ENCODE measurements at regions not wholly inside any gene's neighbourhood (a gene's known extent, or its start where the extent isn't known, plus 50 kb on each side); places are given as distances from the start of the nearest gene placed in this dataset.

DNA sequence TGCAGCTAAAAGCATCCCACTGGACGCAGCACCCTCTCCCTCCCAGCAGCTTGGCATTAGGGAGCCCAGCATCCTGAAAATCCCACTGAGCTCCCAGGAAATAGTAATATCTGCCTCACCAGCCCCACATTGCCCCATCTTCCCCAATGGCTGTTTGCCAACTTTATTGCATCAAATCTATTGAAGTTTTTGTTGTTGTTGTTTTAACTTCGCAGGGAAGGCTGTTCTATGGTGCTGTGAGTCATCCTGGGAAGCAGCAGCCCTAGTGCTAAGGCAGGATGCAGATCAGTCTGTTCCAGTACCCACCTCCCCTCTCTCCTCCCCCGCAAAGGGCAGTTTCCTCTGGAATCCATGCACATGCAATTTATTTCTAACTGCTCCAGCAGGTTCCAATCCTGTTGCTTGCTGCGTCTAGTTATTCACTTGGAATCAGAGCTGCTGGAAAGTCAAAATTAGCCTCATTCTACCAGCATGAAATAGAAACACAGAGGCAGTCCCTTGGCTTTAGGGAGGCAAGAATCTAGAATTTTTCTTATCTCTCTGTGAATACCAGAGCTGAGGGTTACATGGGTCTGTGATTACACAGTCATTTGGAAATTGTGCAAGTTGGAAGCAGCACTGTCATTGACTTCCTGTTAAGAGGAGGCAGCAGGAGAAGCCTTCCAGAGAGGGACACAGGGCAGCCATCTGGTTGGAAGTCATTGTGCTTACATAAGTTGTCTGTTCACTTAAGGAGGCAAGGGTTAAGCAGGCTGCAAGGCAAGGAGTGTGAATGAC is 115.9 kb upstream of the CACUL1 start:
- no peaks in the 10 kb centered on the region for H3K79me1 ChIP-seq (ENCODE audit: low read depth, low read length)
- 63% methylated on average over 4 of the region's 4 CpGs; no CpG with 5 or more reads in 1 of the 2 experiments for WGBS, 2 experiments (ENCODE audit: extremely low coverage in 1 of 2, insufficient coverage in 1 of 2, insufficient read length in 1 of 2, insufficient replicate concordance in 2 of 2, low coverage in 1 of 2, low lambda C conversion rate in 2 of 2, missing lambda C conversion rate in 1 of 2)
- H3K27ac ChIP-seq (ENCODE audit: low read depth, low read length), result no peak overlapping the region
- H3K4me2 ChIP-seq (ENCODE audit: insufficient read depth in 1 of 2, low read depth in 2 of 2, low read length in 2 of 2), result no peak overlapping the region
- no peak overlapping the region for H2BK20ac ChIP-seq (ENCODE audit: low read length)
- no peaks in the 10 kb centered on the region for H3K36me3 ChIP-seq (ENCODE audit: control insufficient read depth in 2 of 4, insufficient read depth in 4 of 4, low read length in 3 of 4)
- no peak overlapping the region for H2BK15ac ChIP-seq (ENCODE audit: low read length)
- H4K20me1 ChIP-seq (replicated peaks in 1 of 2; ENCODE audit: control insufficient read depth in 1 of 2, insufficient read depth in 2 of 2, low read length in 2 of 2), result no peaks in the 10 kb centered on the region
- H3K9me3 ChIP-seq (ENCODE audit: insufficient read depth in 2 of 2, low read depth in 1 of 2, low read length in 1 of 2), result no peaks in the 10 kb centered on the region
- TF ChIP-seq SUZ12 (IDR thresholded peaks at IDR 0.05; ENCODE audit: low read length) (no peak), JUND (IDR thresholded peaks at IDR 0.05; ENCODE audit: low read length) (no peak), RXRA (IDR thresholded peaks at IDR 0.05; ENCODE audit: insufficient read depth, low read depth, low read length) (no peak), EZH2 (IDR thresholded peaks at IDR 0.05; ENCODE audit: low read depth, low read length, severe bottlenecking) (no peak), ASH2L (IDR thresholded peaks at IDR 0.05; ENCODE audit: low read length) (no peak)
- no peak overlapping the region for H2BK5ac ChIP-seq (ENCODE audit: low read depth, low read length)
- CTCF ChIA-PET (ENCODE audit: partially characterized antibody), result interaction anchor here (1.2 kb wide), 1 partner anchor 131 kb away, joined by 4 read pairs; no protein-coding TSS in a partner anchor
- no peak overlapping the region for H3K23ac ChIP-seq (ENCODE audit: insufficient read length)
- DNase-seq (ENCODE audit: low read depth in 1 of 2, low spot score in 2 of 2) (no peak), FAIRE-seq (no peak)
- H4K8ac ChIP-seq (ENCODE audit: extremely low read depth, insufficient read depth, low read length), result no peak overlapping the region
- H2BK120ac ChIP-seq (replicated peaks; ENCODE audit: low read depth, low read length), result no peak overlapping the region
- peak overlapping the region; percentile 57 for H2AFZ ChIP-seq (ENCODE audit: low read length)
- H3K23me2 ChIP-seq (ENCODE audit: low read depth, low read length), result no peaks in the 10 kb centered on the region; the same call in 1 of the 2 replicates
- no peak overlapping the region for H4K5ac ChIP-seq (ENCODE audit: insufficient read length, low read depth, low read length)
- no peak overlapping the region for H3K4me3 ChIP-seq (ENCODE audit: extremely low read depth in 1 of 4, insufficient read depth in 2 of 4, low read depth in 3 of 4, low read length in 4 of 4)
- no peaks in the 10 kb centered on the region for H3K79me2 ChIP-seq (ENCODE audit: control insufficient read depth in 1 of 2, insufficient read depth in 2 of 2, low read length in 2 of 2)
- POLR2A ChIA-PET (ENCODE audit: partially characterized antibody), result no interaction called here
- H3K4me1 ChIP-seq (replicated peaks in 1 of 4; ENCODE audit: control insufficient read depth in 3 of 4, insufficient read depth in 4 of 4, low read length in 3 of 4), result peaks cover 0 to 6% (median 3%) of the 10 kb centered on the region in 4 experiments; a peak in 3 of 7 replicates
- H2BK12ac ChIP-seq (ENCODE audit: low read depth, low read length), result no peak overlapping the region
- H2AK5ac ChIP-seq (ENCODE audit: low read depth, low read length), result no peak overlapping the region
- H3K18ac ChIP-seq (ENCODE audit: extremely low read depth, low read length), result no peak overlapping the region
- no peak overlapping the region for H3K4ac ChIP-seq (replicated peaks; ENCODE audit: insufficient read length, low read depth, low read length)
- no peaks in the 10 kb centered on the region for H3K27me3 ChIP-seq (replicated peaks in 1 of 4; ENCODE audit: control insufficient read depth in 3 of 4, extremely low read depth in 1 of 4, insufficient read depth in 3 of 4, low read length in 3 of 4)
- H3K56ac ChIP-seq (replicated peaks; ENCODE audit: insufficient read length, low read depth, low read length), result no peak overlapping the region
- H3K9ac ChIP-seq (replicated peaks in 1 of 4; ENCODE audit: extremely low read depth in 1 of 4, low read depth in 3 of 4, low read length in 3 of 4), result no peak overlapping the region
- H3K14ac ChIP-seq (ENCODE audit: insufficient read length), result no peak overlapping the region
- H4K91ac ChIP-seq (replicated peaks; ENCODE audit: insufficient read length, low read length), result no peak overlapping the region

All from H1 (cell line).